ENCODE measurements at regions not wholly inside any gene's neighbourhood (a gene's known extent, or its start where the extent isn't known, plus 50 kb on each side); places are given as distances from the start of the nearest gene placed in this dataset.

GRCh38 chr14:101000711-101001250 is 97.3 kb upstream of the RTL1 start:
- intact Hi-C loops (cut with DNase I): no loop called here
- ATAC-seq: no peak
- DNase-seq (ENCODE audit: missing footprints): no peak

DNA sequence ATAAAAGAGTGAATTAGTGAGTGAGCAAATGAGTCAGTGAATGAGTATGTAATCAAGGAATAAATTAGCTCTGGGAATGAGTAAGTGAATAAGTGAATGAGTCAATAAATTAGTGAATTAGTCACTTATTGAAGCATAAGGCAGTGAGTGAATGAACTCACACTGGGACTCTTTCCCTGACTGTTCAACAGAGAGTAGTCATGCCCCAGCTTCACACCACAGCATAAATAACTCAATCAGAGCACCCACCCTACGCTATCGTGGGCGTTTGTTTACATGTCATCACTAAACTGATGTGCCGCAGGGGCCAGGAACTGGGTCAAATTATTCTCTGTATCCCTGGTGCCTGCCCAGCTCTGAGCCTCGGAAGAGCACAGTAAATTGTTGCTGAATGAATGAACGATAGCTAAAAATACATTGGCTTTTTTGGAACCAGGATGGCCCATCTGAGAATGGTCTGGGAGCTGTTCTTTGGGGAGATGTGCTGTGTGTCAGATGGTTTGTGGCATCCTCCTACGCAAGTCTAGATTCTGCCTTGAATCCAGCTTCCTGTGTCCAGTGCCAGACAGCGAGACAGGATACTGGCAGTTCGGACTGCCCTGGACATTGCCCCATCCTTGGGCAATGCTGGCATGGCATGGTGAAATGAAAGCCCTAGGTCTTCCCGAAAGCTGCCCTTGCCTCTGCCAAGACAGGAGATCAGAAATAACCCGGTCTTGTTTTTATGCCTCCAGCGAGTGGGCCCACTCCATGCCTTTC is 98.0 kb upstream of the RTL1 start:
- DNase-seq (ENCODE audit: missing footprints) (no peak), ATAC-seq (no peak)
- intact Hi-C loops (cut with DNase I): no loop called here

DNA sequence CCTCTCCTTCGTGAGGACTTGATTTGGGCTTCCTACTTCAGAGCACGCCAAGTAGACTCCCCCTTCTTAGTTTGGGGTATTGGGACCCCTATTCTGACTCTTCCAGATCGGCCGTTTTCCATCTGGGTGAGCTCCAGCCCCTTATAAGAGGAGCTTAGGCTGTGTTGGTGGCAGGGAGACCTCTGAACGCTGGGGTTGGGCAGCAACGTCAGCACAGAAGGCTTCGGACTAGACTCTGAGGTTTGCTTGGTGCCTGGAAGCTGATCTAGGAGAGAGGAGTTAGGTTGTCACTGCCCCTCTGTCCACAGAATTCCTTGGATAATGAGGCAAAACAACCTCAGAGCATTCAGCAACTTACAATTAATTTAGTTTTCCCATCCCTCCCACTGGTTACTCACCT is 99.2 kb upstream of the RTL1 start:
- DNase-seq (ENCODE audit: missing footprints): no peak
- intact Hi-C loops (cut with DNase I): no loop called here
- no peak for ATAC-seq

DNA sequence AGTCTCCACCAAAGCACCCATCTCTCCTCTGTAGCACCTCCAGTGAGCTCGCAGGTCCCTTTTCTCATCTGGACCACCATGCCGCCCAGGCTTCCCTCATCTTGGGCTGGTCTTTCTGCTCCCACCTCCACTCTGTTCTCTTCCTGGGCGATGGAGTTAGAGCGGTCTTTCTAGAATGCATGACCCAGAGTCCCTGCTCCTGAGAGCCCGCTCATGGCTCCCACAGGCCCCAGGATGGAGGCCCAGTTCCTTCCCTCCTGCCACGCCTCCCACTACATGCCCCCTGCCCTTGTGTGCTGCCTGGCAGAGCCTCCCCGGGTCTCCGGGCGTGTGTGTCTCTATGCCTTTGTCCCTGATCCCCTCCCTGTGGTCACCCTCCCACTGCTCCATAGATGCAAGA is 100.7 kb upstream of the RTL1 start:
- intact Hi-C loops (cut with DNase I): no loop called here
- DNase-seq (ENCODE audit: missing footprints) (no peak), ATAC-seq (no peak)

DNA sequence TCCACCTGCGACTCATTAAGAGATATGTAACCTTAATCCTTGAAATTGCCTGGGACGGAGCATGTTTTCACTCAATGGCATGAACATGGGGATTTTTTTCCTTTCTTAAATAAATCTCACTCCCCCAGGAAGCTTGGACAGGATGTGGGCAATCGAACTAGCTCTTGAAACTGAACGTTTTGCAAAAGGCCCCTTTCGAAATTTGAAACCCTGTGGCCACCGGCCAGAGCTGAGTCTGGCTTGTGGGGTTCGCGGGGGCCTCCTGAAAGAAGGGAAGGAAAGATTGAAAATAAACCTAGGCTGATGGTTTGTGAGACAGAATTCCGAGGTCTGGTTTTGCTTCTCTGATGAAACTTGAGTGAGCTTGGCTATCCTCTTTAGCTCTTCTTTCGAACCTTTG is 101.4 kb upstream of the RTL1 start:
- intact Hi-C loops (cut with DNase I): no loop called here
- ATAC-seq: no peak
- DNase-seq (ENCODE audit: missing footprints): no peak

DNA sequence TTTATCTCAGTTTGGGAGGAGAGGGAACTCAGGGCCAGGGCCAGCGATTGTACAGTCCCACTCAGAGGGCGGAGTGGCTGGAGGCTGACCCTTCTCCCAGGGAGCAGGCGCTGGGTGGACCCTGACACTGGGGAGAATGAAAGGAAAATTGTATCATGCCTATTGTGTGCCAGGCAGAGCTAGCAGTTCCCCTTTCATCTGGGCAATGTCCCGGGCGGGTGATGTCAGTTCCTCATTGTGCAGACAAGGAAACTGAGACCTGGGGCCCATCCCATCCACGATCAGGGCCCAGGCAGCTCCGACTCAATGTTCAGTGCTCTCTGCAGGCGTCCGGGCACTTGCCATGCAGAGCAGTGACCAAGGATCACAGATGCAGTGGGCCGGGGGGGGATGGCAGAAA is 101.9 kb upstream of the RTL1 start:
- intact Hi-C loops (cut with DNase I): no loop called here
- ATAC-seq: peak; percentile 49
- peak; percentile 82 for DNase-seq (ENCODE audit: missing footprints)

GRCh38 chr14:101006008-101006407 is 102.5 kb upstream of the RTL1 start:
- intact Hi-C loops (cut with DNase I): no loop called here
- ATAC-seq (no peak), DNase-seq (ENCODE audit: missing footprints) (no peak)

DNA sequence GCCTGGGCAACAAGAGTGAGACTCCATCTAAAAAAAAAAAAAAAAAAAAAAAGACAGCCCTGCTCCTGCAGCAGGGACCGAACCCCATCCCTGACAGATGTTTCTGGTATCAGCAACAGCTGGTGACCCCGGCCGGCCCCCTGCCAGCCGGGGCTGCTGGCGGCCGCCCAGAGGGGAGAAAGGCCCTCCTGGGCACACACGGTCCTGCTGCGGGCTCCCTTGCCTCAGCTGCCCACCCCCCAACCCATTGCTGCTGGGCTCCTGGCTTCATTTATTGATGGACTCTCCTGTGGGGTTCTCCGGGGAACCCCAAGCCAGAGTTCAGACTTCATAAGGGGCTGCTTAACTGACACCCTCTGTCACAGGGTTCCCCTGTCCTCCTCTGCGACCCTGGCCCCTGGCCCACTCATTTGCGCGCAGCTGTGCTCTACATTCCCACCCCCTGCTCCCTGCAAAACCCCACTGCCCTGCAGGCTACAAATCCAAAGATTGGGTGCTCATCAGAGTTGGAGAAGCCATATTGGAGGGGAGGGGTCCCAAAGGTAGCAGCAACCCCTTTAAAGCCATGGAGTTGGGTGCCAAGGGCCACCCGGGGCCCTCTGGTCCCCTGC is 103.6 kb upstream of the RTL1 start:
- DNase-seq (ENCODE audit: missing footprints): no peak
- intact Hi-C loops (cut with DNase I): no loop called here

DNA sequence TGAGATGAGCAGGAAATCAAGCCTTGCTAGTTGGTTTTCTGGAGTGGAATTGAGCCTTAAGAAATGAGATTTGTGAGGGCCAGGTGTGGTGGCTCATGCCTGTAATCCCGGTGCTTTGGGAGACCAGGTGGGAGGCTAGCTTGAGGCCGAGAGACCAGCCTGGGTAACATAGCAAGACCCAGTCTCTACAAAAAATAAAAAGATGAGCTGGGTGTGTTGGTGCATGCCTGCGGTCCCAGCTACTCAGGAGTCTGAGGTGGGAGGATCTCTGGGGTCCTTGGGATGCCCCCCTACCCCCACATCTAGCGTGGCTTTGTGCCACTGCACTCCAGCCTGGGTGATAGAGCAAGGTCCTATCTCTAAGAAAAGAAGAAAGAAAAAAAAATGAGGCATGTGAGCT is 104.2 kb upstream of the RTL1 start:
- ATAC-seq (no peak), DNase-seq (ENCODE audit: missing footprints) (no peak)

More for the DNA sequence above, 103.6 kb upstream of the RTL1 start:
- ATAC-seq: no peak

DNA sequence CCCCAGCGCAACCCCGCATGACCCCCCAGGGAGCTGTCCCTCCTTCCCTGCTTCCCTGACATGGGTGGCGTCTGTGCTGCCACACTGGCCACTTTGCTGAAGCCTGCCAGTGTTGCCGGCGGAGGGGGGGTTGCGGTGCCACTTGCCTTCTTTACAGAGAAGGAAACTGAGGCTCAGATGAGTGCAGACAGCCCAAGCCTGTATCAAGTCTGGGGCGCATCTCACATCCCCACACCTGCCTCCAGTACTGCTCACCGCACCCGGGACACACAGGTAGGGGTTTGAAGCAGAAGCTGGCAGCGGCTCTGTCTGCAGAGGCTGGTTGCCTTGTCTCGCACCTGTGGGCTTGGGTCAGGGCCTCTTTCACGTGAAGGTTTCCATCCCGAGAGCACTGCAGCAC is 104.7 kb upstream of the RTL1 start:
- ATAC-seq: no peak
- intact Hi-C loops (cut with DNase I): no loop called here
- DNase-seq (ENCODE audit: missing footprints): no peak

More for the DNA sequence above, 104.2 kb upstream of the RTL1 start:
- intact Hi-C loops (cut with DNase I): no loop called here

- ATAC-seq (no peak), DNase-seq (ENCODE audit: missing footprints) (no peak)
- intact Hi-C loops (cut with DNase I): no loop called here
Observed at GRCh38 chr14:101008631-101009336, 105.3 kb upstream of the RTL1 start.

- DNase-seq (ENCODE audit: missing footprints) (no peak), ATAC-seq (no peak)
- intact Hi-C loops (cut with DNase I): no loop called here
Observed at GRCh38 chr14:101009531-101009930, 106.0 kb upstream of the RTL1 start.

DNA sequence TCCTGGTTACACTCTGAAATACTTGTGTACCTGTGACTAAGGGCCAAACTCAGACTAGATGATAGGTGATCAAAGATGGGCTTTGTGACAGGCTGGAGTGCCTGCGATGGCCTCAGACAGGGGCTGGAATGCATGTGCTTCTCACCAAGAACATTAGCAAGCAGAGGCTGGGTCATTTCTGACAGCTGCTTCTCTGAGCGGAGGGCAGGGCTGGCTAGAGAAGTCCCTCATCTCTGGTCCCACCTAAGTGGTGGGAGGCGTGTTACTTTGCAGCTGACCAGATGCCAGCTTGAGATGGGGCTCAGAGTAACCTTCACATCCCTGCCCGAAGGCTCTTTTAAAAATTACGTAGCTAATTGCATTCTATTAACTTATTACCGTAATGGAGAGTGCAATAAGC is 106.8 kb upstream of the RTL1 start:
- intact Hi-C loops (cut with DNase I): no loop called here
- no peak for ATAC-seq
- no peak for DNase-seq (ENCODE audit: missing footprints)

- ATAC-seq (no peak), DNase-seq (ENCODE audit: missing footprints) (no peak)
- intact Hi-C loops (cut with DNase I): no loop called here
Observed at GRCh38 chr14:101010835-101011234, 107.3 kb upstream of the RTL1 start.

DNA sequence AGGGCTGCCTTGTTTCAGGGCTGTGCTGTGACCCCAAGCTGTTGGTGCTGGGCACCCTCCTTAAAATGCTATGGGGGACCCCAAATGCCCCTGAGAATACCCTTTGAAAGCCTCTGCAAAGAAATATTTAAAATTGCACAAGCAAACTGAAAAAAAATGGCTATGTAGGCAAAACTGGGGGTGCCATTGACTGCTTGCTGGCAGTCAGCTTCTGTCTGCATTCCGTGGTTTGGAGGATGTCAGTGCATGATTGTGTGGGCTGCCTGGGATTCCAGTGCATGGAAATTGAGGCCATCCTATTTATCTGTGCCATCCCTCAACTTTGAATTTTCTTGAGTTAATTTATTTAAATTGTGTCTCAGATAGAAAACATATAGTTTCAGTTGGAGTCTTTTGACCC is 113.7 kb upstream of the RTL1 start:
- intact Hi-C loops (cut with DNase I): no loop called here
- ATAC-seq (no peak), DNase-seq (ENCODE audit: missing footprints) (no peak)

- ATAC-seq (no peak), DNase-seq (ENCODE audit: missing footprints) (no peak)
- intact Hi-C loops (cut with DNase I): no loop called here
Observed at GRCh38 chr14:101017806-101018560, 114.5 kb upstream of the RTL1 start.

GRCh38 chr14:101018561-101019290 is 115.2 kb upstream of the RTL1 start:
- ATAC-seq (no peak), DNase-seq (ENCODE audit: missing footprints) (no peak)
- intact Hi-C loops (cut with DNase I): no loop called here

GRCh38 chr14:101019541-101019940 is 116.0 kb upstream of the RTL1 start:
- ATAC-seq: no peak
- DNase-seq (ENCODE audit: missing footprints): no peak
- intact Hi-C loops (cut with DNase I): no loop called here

Data from Right ventricle myocardium inferior (tissue), 1 donor.